ENCODE measurements at regions not wholly inside any gene's neighbourhood (a gene's known extent, or its start where the extent isn't known, plus 50 kb on each side); places are given as distances from the start of the nearest gene placed in this dataset.

DNA sequence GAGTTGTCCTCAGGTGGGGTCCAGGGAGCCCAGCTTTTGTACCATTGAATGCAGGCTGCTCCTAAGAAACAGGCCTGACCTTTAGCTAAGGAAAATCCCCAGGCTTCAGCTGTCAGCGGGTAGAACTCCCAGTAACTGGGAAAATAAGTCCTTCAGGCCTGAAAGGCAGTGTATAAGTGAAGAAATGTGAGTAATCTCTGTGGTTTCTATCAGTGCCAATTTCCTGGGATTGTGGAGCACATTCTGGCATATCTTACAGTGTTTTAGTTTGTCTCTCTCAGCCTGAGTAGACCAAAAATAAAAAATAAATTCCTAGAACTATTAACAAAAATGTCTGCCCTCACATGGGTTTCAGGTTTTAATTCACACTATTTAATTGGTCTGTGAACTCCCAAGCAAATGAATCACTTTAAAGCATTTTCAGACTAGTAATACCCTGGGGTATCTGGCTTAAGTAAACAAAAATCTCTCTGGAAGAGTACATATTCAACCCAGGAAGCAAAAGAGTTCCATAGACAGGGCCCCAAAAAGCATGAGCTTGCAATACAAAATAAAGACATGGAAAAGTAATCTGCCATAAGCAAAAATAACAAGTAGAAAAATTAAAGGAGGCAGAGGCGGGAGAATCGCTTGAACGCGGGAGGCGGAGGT lies 566.2 kb upstream of the NOX3 start (continued):
- TF ChIP-seq ZNF114 (CRISPR knock-in tag; IDR thresholded peaks at IDR 0.05) = no peak
- TF ChIP-seq JUNB (IDR thresholded peaks at IDR 0.05; ENCODE audit: unreplicated experiment) = no peak
- TF ChIP-seq CREB1 (CRISPR knock-in tag; IDR thresholded peaks at IDR 0.05; ENCODE audit: low read depth) = no peak
- TF ChIP-seq NANOG (IDR thresholded peaks at IDR 0.05; ENCODE audit: borderline replicate concordance) = no peak

GRCh38 chr6:156017838-156018237 lies 562.2 kb upstream of the NOX3 start:
- TF ChIP-seq EZH2phosphoT487 (IDR thresholded peaks at IDR 0.05; ENCODE audit: unreplicated experiment) (no peak), NANOG (IDR thresholded peaks at IDR 0.05; ENCODE audit: borderline replicate concordance) (no peak), ETS1 (IDR thresholded peaks at IDR 0.05) (no peak), CTCF (conservative IDR thresholded peaks at IDR 0.05; ENCODE audit: low read depth in 2 of 2) (no peak), POLR2AphosphoS5 (IDR thresholded peaks at IDR 0.05; ENCODE audit: low read depth) (no peak), JUNB (IDR thresholded peaks at IDR 0.05; ENCODE audit: unreplicated experiment) (no peak), EZH2 (IDR thresholded peaks at IDR 0.05; ENCODE audit: low read depth, unreplicated experiment) (no peak), STAT1 (IDR thresholded peaks at IDR 0.05; ENCODE audit: unreplicated experiment) (no peak), ZNF331 (CRISPR knock-in tag; IDR thresholded peaks at IDR 0.05; ENCODE audit: low read depth) (no peak), ZNF114 (CRISPR knock-in tag; IDR thresholded peaks at IDR 0.05) (no peak), ZNF462 (CRISPR knock-in tag; IDR thresholded peaks at IDR 0.05) (no peak)
- TF ChIP-seq, protein P1, sequence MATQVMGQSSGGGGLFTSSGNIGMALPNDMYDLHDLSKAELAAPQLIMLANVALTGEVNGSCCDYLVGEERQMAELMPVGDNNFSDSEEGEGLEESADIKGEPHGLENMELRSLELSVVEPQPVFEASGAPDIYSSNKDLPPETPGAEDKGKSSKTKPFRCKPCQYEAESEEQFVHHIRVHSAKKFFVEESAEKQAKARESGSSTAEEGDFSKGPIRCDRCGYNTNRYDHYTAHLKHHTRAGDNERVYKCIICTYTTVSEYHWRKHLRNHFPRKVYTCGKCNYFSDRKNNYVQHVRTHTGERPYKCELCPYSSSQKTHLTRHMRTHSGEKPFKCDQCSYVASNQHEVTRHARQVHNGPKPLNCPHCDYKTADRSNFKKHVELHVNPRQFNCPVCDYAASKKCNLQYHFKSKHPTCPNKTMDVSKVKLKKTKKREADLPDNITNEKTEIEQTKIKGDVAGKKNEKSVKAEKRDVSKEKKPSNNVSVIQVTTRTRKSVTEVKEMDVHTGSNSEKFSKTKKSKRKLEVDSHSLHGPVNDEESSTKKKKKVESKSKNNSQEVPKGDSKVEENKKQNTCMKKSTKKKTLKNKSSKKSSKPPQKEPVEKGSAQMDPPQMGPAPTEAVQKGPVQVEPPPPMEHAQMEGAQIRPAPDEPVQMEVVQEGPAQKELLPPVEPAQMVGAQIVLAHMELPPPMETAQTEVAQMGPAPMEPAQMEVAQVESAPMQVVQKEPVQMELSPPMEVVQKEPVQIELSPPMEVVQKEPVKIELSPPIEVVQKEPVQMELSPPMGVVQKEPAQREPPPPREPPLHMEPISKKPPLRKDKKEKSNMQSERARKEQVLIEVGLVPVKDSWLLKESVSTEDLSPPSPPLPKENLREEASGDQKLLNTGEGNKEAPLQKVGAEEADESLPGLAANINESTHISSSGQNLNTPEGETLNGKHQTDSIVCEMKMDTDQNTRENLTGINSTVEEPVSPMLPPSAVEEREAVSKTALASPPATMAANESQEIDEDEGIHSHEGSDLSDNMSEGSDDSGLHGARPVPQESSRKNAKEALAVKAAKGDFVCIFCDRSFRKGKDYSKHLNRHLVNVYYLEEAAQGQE (IDR thresholded peaks at IDR 0.05; ENCODE audit: unreplicated experiment) = no peak
- no peaks in the 10 kb centered on the region for H3K9me3 Mint-ChIP-seq
- H3K36me3 ChIP-seq (ENCODE audit: insufficient read depth) = no peaks in the 10 kb centered on the region
- H3K4me2 ChIP-seq = no peak overlapping the region
- no peak overlapping the region for H3K27ac Mint-ChIP-seq
- H2AFZ ChIP-seq = no peak overlapping the region
- ATAC-seq (no peak), DNase-seq (ENCODE audit: low spot score) (no peak)
- peaks cover 6% of the 10 kb centered on the region; the same call in 1 of the 2 replicates for H3K9me2 ChIP-seq (ENCODE audit: insufficient read depth)
- H3K27me3 Mint-ChIP-seq (ENCODE audit: insufficient read depth, low read depth, poor library complexity) = peaks cover 10% of the 10 kb centered on the region
- no peaks in the 10 kb centered on the region; the same call in 1 of the 3 replicates for H3K36me3 Mint-ChIP-seq (ENCODE audit: low read depth)
- H3K27me3 ChIP-seq (ENCODE audit: insufficient read depth) = no peaks in the 10 kb centered on the region
- H3F3A ChIP-seq (replicated peaks; ENCODE audit: low read depth) = no peaks in the 10 kb centered on the region
- H3K4me3 Mint-ChIP-seq = no peak overlapping the region
- H3K27ac ChIP-seq (ENCODE audit: low read depth) = no peak overlapping the region
- H3K4me3 ChIP-seq = no peak overlapping the region
- no peaks in the 10 kb centered on the region for H3K4me1 ChIP-seq (ENCODE audit: insufficient read depth)
- no peaks in the 10 kb centered on the region for H4K20me1 ChIP-seq (replicated peaks; ENCODE audit: insufficient read depth)
- H3K79me2 ChIP-seq (replicated peaks; ENCODE audit: insufficient read depth) = no peaks in the 10 kb centered on the region
- no peaks in the 10 kb centered on the region for H3K4me1 Mint-ChIP-seq

Data from GM23338 (cell line).